HEK293 (cell line): ENCODE measurements at regions not wholly inside any gene's neighbourhood (a gene's known extent, or its start where the extent isn't known, plus 50 kb on each side); places are given as distances from the start of the nearest gene placed in this dataset.

Experiments
- CTCF ChIA-PET: fragments of 350-600 bp; formaldehyde crosslinking; extraction: SDS; loops from one replicate; lab custom pipeline; 2021; ENCODE audit warnings: antibody characterized with exemption; lab: Yijun Ruan, JAX
- POLR2A ChIA-PET: fragments of 300-600 bp; formaldehyde crosslinking; extraction: SDS; loops from one replicate; lab custom pipeline; 2020; ENCODE audit warnings: antibody characterized with exemption, inconsistent platforms; lab: Yijun Ruan, JAX
- H3K27ac ChIP-seq: fragments of 200-500 bp; sonication (Bioruptor generic); 2 replicates; pipeline ENCODE4 v1.5.1; 2014; ENCODE audit warnings: low read depth, low read length, control low read depth, inconsistent platforms; ENCODE audit errors: extremely low read depth
- H3K36me3 ChIP-seq, 2 experiments: fragments of 200-500 bp in 1 of 2; sonication (Bioruptor generic) in 1 of 2; 1 replicate in 1 of 2; 2 replicates in 1 of 2; pipeline ENCODE4 v1.5.1; 2014 to 2017; ENCODE audit warnings: inconsistent platforms in 2 of 2, low read length in 2 of 2; ENCODE audit not compliant: control insufficient read depth in 2 of 2, insufficient read depth in 1 of 2
- H3K4me1 ChIP-seq: fragments of 200-500 bp; sonication (Bioruptor generic); 2 replicates; pipeline ENCODE4 v1.5.1; 2014; ENCODE audit warnings: mild to moderate bottlenecking, low read length, inconsistent platforms; ENCODE audit not compliant: control insufficient read depth, insufficient read depth
- H3K4me3 ChIP-seq: 2 replicates; pipeline ENCODE4 v1.5.1; 2011; ENCODE audit warnings: low read depth, mild to moderate bottlenecking, control low read depth, low read length, moderate library complexity
- H3K9me3 ChIP-seq: fragments of 200-500 bp; sonication (Bioruptor generic); 2 replicates; pipeline ENCODE4 v1.5.1; 2014; ENCODE audit warnings: low read depth, low read length, inconsistent platforms; ENCODE audit not compliant: control insufficient read depth, insufficient read depth
- HIC1 ChIP-seq: fragments of 450-650 bp; formaldehyde crosslinking; IDR thresholded peaks from 2 replicates; pipeline ENCODE4 v1.5.1; 2016; ENCODE audit warnings: missing biosample characterization, missing genetic modification characterization
- KLF1 ChIP-seq: fragments of 450-650 bp; formaldehyde crosslinking; IDR thresholded peaks from 2 replicates; pipeline ENCODE4 v1.5.1; 2016; ENCODE audit warnings: missing biosample characterization, missing genetic modification characterization
- KLF17 ChIP-seq: fragments of 450-650 bp; formaldehyde crosslinking; IDR thresholded peaks from 2 replicates; pipeline ENCODE4 v1.5.1; 2016; ENCODE audit warnings: missing biosample characterization, missing genetic modification characterization
- KLF8 ChIP-seq: fragments of 450-650 bp; formaldehyde crosslinking; IDR thresholded peaks from 2 replicates; pipeline ENCODE4 v1.5.1; 2016; ENCODE audit warnings: missing biosample characterization, missing genetic modification characterization
- OSR2 ChIP-seq: fragments of 450-650 bp; formaldehyde crosslinking; IDR thresholded peaks from 2 replicates; pipeline ENCODE4 v1.5.1; 2016; ENCODE audit warnings: missing biosample characterization, missing genetic modification characterization
- PRDM1 ChIP-seq: fragments of 450-650 bp; formaldehyde crosslinking; IDR thresholded peaks from 2 replicates; pipeline ENCODE4; 2016; ENCODE audit warnings: missing biosample characterization, missing genetic modification characterization
- SCRT2 ChIP-seq: fragments of 450-650 bp; formaldehyde crosslinking; IDR thresholded peaks from 2 replicates; pipeline ENCODE4 v1.5.1; 2016; ENCODE audit warnings: missing biosample characterization, missing genetic modification characterization
- ZBTB44 ChIP-seq: fragments of 450-650 bp; IDR thresholded peaks from 2 replicates; pipeline ENCODE4 v1.5.1; 2018; ENCODE audit warnings: missing biosample characterization, mild to moderate bottlenecking, missing genetic modification characterization
- ZBTB48 ChIP-seq: fragments of 450-650 bp; formaldehyde crosslinking; IDR thresholded peaks from 2 replicates; pipeline ENCODE4 v1.5.1; 2016; ENCODE audit warnings: missing biosample characterization, missing genetic modification characterization
- ZFHX2 ChIP-seq: fragments of 450-650 bp; formaldehyde crosslinking; conservative IDR thresholded peaks from 2 replicates; pipeline ENCODE4 v1.5.1; 2016; ENCODE audit warnings: missing biosample characterization, missing genetic modification characterization
- ZFP3 ChIP-seq: fragments of 450-650 bp; formaldehyde crosslinking; IDR thresholded peaks from 2 replicates; pipeline ENCODE4 v1.5.1; 2016; ENCODE audit warnings: low read depth, missing biosample characterization, missing genetic modification characterization
- ZFP37 ChIP-seq: fragments of 450-650 bp; formaldehyde crosslinking; IDR thresholded peaks from 2 replicates; pipeline ENCODE4 v1.5.1; 2016; ENCODE audit warnings: missing biosample characterization, missing genetic modification characterization
- ZNF148 ChIP-seq: fragments of 450-650 bp; formaldehyde crosslinking; IDR thresholded peaks from 2 replicates; pipeline ENCODE4 v1.5.0; 2017; ENCODE audit warnings: missing biosample characterization, missing genetic modification characterization, borderline replicate concordance
- ZNF174 ChIP-seq: fragments of 450-650 bp; formaldehyde crosslinking; IDR thresholded peaks from 2 replicates; pipeline ENCODE4 v1.5.0; 2017; ENCODE audit warnings: missing biosample characterization, mild to moderate bottlenecking, missing genetic modification characterization
- ZNF2 ChIP-seq: fragments of 450-650 bp; formaldehyde crosslinking; IDR thresholded peaks from 2 replicates; pipeline ENCODE4 v1.5.1; 2016; ENCODE audit warnings: missing biosample characterization, missing genetic modification characterization
- ZNF366 ChIP-seq: fragments of 450-650 bp; formaldehyde crosslinking; conservative IDR thresholded peaks from 2 replicates; pipeline ENCODE4 v1.5.1; 2016; ENCODE audit warnings: missing biosample characterization, missing genetic modification characterization
- ZNF404 ChIP-seq: fragments of 450-650 bp; formaldehyde crosslinking; IDR thresholded peaks from 2 replicates; pipeline ENCODE4 v1.5.1; 2017; ENCODE audit warnings: missing biosample characterization, missing genetic modification characterization
- ZNF510 ChIP-seq: fragments of 450-650 bp; formaldehyde crosslinking; IDR thresholded peaks from 2 replicates; pipeline ENCODE4 v1.5.1; 2018; ENCODE audit warnings: mild to moderate bottlenecking, missing genetic modification characterization, missing biosample characterization; ENCODE audit not compliant: insufficient replicate concordance
- ZNF561 ChIP-seq: fragments of 450-650 bp; IDR thresholded peaks from 2 replicates; pipeline ENCODE4 v1.5.1; 2018; ENCODE audit warnings: missing biosample characterization, missing genetic modification characterization, borderline replicate concordance
- ZNF707 ChIP-seq: fragments of 450-650 bp; formaldehyde crosslinking; IDR thresholded peaks from 2 replicates; pipeline ENCODE4 v1.5.1; 2016; ENCODE audit warnings: missing biosample characterization, missing genetic modification characterization

GRCh38 chr17:70610161-70610560 lies 440.8 kb downstream of the KCNJ2 start:
- CTCF ChIA-PET = interaction anchor here (0.7 to 1.4 kb wide), 3 partner anchors 56 to 483 kb away, joined by 3 to 4 read pairs (median 3); no protein-coding TSS in a partner anchor
- H3K27ac ChIP-seq = no peak overlapping the region
- no peaks in the 10 kb centered on the region; the same call in 1 of the 2 replicates for H3K9me3 ChIP-seq
- no peaks in the 10 kb centered on the region for H3K36me3 ChIP-seq
- no peak overlapping the region for H3K4me3 ChIP-seq
- no peak for TF ChIP-seq ZNF366 (tag by site-specific recombination)
- no peak for TF ChIP-seq ZBTB48
- TF ChIP-seq KLF8 = no peak
- no peak for TF ChIP-seq ZNF148 (tag by site-specific recombination)
- no peak for TF ChIP-seq ZNF2 (tag by site-specific recombination)
- TF ChIP-seq ZFP37 (tag by site-specific recombination) = no peak
- no peak for TF ChIP-seq ZNF561
- TF ChIP-seq ZNF510 = no peak
- no peak for TF ChIP-seq ZNF707
- TF ChIP-seq ZFP3 = no peak
- TF ChIP-seq PRDM1 (tag by site-specific recombination) = no peak
- no peak for TF ChIP-seq HIC1 (tag by site-specific recombination)
- no peak for TF ChIP-seq SCRT2 (tag by site-specific recombination)
- no peak for TF ChIP-seq ZNF404 (tag by site-specific recombination)
- TF ChIP-seq ZBTB44 (tag by site-specific recombination) = no peak
- no peak for TF ChIP-seq ZFHX2 (tag by site-specific recombination)
- TF ChIP-seq KLF1 = no peak
- no peak for TF ChIP-seq ZNF174 (tag by site-specific recombination)
- POLR2A ChIA-PET = no interaction called here
- H3K4me1 ChIP-seq = no peaks in the 10 kb centered on the region

GRCh38 chr17:70613681-70614080 lies 444.3 kb downstream of the KCNJ2 start:
- H3K4me3 ChIP-seq = no peak overlapping the region
- ChIA-PET POLR2A (no interaction called here), CTCF (interaction anchor here (0.7 to 1.8 kb wide), 2 partner anchors 8 to 464 kb away, joined by 4 to 8 read pairs; no protein-coding TSS in a partner anchor)
- TF ChIP-seq OSR2 (tag by site-specific recombination) (no peak), KLF17 (no peak)
- H3K4me1 ChIP-seq = no peaks in the 10 kb centered on the region
- no peaks in the 10 kb centered on the region for H3K36me3 ChIP-seq
- H3K27ac ChIP-seq = no peak overlapping the region
- H3K9me3 ChIP-seq = no peaks in the 10 kb centered on the region; the same call in 1 of the 2 replicates
